K562 (cell line): ENCODE measurements at regions not wholly inside any gene's neighbourhood (a gene's known extent, or its start where the extent isn't known, plus 50 kb on each side); places are given as distances from the start of the nearest gene placed in this dataset.

Experiments used
- CAMTA2 ChIP-seq: fragments of 250-450 bp; sonication (Bioruptor Pico); conservative IDR thresholded peaks from 2 replicates; pipeline ENCODE4 v1.5.1; 2022
- GTF3C2 ChIP-seq: IDR thresholded peaks from 3 replicates; pipeline ENCODE4 v1.6.1; 2011; ENCODE audit warnings: borderline replicate concordance, mild to moderate bottlenecking, moderate library complexity; ENCODE audit not compliant: insufficient read length; ENCODE audit errors: extremely low read depth
- HDAC6 ChIP-seq: IDR thresholded peaks from 2 replicates; pipeline ENCODE4 v1.6.1; 2012; ENCODE audit warnings: low read depth, mild to moderate bottlenecking, control low read depth, inconsistent platforms, low read length, moderate library complexity
- MAZ ChIP-seq, 2 experiments: fragments of 450-650 bp in 1 of 2; sonication (generic) in 1 of 2; formaldehyde crosslinking; IDR thresholded peaks in 1 of 2; conservative IDR thresholded peaks in 1 of 2; 2 replicates each; pipeline versions ENCODE4 v1.4.0 to v1.5.0; 2020; ENCODE audit warnings: mild to moderate bottlenecking in 1 of 2, missing genetic modification reagents in 1 of 2
- PTBP1 ChIP-seq: fragments of 200-400 bp; formaldehyde crosslinking; IDR thresholded peaks from 2 replicates; pipeline ENCODE4 v1.6.1; 2017; ENCODE audit warnings: low read depth, low read length
- PTTG1 ChIP-seq: fragments of 450-650 bp; IDR thresholded peaks from 2 replicates; pipeline ENCODE4 v1.6.1; 2016; ENCODE audit warnings: low read depth, mild to moderate bottlenecking, missing genetic modification characterization, missing compliant biosample characterization
- U2AF2 ChIP-seq: fragments of 200-400 bp; formaldehyde crosslinking; optimal IDR thresholded peaks from 2 replicates; pipeline ENCODE3; 2017; ENCODE audit warnings: low read depth, mild to moderate bottlenecking, low read length
- ZNF23 ChIP-seq: fragments of 250-450 bp; sonication (Bioruptor Pico); IDR thresholded peaks from 2 replicates; pipeline ENCODE4 v1.4.0; 2020; ENCODE audit warnings: mild to moderate bottlenecking
- TF ChIP-seq, protein P1 (sequence below): IDR thresholded peaks from 2 replicates; pipeline ENCODE4 v1.6.1; 2011; ENCODE audit not compliant: insufficient read length; ENCODE audit errors: extremely low read depth

GRCh38 chr22:27197052-27197451 lies 539.7 kb downstream of the MIAT start (continued):
- TF ChIP-seq GTF3C2 (no peak), PTTG1 (tag) (no peak), MAZ (CRISPR knock-in tag; conservative IDR thresholded peaks at IDR 0.05 in 1 of 2, IDR thresholded peaks at IDR 0.05 in 1 of 2) (no peak), HDAC6 (no peak), PTBP1 (no peak), U2AF2 (no peak), CAMTA2 (CRISPR knock-in tag) (no peak), ZNF23 (CRISPR knock-in tag) (no peak)
- TF ChIP-seq, protein P1, sequence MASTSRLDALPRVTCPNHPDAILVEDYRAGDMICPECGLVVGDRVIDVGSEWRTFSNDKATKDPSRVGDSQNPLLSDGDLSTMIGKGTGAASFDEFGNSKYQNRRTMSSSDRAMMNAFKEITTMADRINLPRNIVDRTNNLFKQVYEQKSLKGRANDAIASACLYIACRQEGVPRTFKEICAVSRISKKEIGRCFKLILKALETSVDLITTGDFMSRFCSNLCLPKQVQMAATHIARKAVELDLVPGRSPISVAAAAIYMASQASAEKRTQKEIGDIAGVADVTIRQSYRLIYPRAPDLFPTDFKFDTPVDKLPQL: no peak
